ENCODE measurements at regions not wholly inside any gene's neighbourhood (a gene's known extent, or its start where the extent isn't known, plus 50 kb on each side); places are given as distances from the start of the nearest gene placed in this dataset.

DNA sequence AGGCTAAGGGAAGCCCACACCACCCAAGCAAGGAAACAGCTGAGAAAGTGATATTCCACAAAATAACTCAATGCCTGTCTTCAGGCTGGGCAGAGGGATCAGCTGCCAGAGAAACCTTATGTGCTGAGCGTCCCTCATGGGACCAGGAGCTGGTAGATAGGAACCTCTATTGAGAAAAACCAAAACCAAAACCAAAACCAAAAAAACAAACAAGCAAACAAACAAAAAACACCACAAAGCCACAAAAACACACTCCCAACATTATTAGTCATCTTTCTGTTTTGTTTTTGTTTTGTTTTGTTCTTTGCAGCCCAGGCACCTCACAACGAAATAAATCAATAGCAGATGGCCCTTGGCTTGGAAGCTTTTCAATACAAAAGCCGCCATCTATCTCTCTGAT lies 760.8 kb upstream of the CELF2 start:
- ATAC-seq, result no peak
- no peak for TF ChIP-seq ZNF565 (CRISPR knock-in tag; conservative IDR thresholded peaks at IDR 0.05; ENCODE audit: low read depth)
- TF ChIP-seq, protein P1, sequence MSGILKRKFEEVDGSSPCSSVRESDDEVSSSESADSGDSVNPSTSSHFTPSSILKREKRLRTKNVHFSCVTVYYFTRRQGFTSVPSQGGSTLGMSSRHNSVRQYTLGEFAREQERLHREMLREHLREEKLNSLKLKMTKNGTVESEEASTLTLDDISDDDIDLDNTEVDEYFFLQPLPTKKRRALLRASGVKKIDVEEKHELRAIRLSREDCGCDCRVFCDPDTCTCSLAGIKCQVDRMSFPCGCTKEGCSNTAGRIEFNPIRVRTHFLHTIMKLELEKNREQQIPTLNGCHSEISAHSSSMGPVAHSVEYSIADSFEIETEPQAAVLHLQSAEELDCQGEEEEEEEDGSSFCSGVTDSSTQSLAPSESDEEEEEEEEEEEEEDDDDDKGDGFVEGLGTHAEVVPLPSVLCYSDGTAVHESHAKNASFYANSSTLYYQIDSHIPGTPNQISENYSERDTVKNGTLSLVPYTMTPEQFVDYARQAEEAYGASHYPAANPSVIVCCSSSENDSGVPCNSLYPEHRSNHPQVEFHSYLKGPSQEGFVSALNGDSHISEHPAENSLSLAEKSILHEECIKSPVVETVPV (CRISPR knock-in tag; IDR thresholded peaks at IDR 0.05), result no peak
- TF ChIP-seq OSR1 (CRISPR knock-in tag; IDR thresholded peaks at IDR 0.05), result no peak
- TF ChIP-seq SNAI2 (CRISPR knock-in tag; IDR thresholded peaks at IDR 0.05), result no peak
- TF ChIP-seq RARB (CRISPR knock-in tag; IDR thresholded peaks at IDR 0.05), result no peak
- no peak for TF ChIP-seq ZFP3 (CRISPR knock-in tag; IDR thresholded peaks at IDR 0.05)
- no peak for TF ChIP-seq ESRRG (CRISPR knock-in tag; IDR thresholded peaks at IDR 0.05)
- no peak for TF ChIP-seq ZC3H10 (CRISPR knock-in tag; IDR thresholded peaks at IDR 0.05)
- TF ChIP-seq BACH2 (CRISPR knock-in tag; IDR thresholded peaks at IDR 0.05; ENCODE audit: borderline replicate concordance), result no peak
- TF ChIP-seq ZNF8 (CRISPR knock-in tag; IDR thresholded peaks at IDR 0.05), result no peak
- TF ChIP-seq TCF4 (CRISPR knock-in tag; IDR thresholded peaks at IDR 0.05; ENCODE audit: borderline replicate concordance), result no peak

DNA sequence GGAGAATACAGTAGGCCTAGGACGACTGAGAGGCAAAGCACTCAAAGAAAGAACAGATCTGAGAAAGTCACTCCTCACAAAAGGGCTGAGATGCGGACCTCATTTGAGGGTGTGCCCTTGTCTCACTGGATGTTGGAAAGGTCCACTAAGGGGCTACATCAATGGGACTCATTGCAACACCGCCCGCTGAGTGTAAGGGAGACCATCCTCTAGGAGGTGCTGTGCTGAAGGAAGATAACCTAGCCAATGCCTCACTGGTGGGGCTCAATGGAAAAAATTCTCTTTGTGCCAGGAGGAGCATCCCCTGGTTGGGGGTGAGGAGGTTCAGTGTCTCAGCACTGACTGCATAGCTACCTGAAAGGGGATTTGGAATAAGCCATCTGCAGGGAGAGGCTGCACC lies 758.7 kb upstream of the CELF2 start:
- no peak for ATAC-seq
- no peak for TF ChIP-seq RARB (CRISPR knock-in tag; IDR thresholded peaks at IDR 0.05)

DNA sequence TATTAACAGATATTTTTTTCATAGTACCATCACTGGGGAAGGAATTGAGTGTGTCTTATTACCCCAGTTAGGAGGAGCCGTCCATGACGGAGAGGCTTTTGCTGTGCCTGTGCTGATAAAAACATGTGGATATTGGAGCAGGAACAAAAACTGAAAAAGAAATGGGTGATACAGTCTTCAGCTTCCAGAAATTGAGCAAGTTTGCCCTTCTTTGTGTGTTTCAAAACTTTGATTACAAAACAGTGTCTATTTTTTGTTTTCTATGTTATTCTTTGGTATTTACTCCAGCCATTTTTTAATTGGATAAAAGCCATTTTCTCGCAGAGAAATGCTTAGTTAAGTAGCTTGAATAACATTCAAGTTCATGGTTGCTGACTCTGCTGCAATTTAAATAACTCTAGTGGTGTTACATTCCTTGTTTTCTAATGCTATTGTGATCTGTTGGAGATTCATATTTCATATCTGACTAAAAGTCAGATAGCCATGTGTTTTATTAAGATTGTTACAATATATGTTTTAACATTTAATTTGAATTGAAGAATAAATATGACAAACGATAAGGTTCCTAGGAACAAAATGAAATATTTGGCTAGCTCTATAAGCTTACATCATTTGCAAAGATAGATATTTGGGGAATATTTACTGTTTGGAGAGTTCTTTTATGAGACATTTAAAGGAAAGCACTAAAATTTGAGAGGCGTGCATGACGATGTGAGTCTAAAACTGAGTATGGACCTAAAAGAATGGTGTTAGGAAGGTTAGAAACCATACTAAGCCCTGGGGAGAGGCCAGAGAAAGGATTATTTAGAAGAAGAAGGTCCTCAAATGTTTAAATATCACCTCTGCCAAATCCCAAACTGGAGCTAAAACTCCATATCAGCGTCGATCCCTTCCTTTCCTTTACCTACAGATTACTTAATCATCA lies 747.3 kb upstream of the CELF2 start:
- no peak for ATAC-seq
- TF ChIP-seq, protein P2, sequence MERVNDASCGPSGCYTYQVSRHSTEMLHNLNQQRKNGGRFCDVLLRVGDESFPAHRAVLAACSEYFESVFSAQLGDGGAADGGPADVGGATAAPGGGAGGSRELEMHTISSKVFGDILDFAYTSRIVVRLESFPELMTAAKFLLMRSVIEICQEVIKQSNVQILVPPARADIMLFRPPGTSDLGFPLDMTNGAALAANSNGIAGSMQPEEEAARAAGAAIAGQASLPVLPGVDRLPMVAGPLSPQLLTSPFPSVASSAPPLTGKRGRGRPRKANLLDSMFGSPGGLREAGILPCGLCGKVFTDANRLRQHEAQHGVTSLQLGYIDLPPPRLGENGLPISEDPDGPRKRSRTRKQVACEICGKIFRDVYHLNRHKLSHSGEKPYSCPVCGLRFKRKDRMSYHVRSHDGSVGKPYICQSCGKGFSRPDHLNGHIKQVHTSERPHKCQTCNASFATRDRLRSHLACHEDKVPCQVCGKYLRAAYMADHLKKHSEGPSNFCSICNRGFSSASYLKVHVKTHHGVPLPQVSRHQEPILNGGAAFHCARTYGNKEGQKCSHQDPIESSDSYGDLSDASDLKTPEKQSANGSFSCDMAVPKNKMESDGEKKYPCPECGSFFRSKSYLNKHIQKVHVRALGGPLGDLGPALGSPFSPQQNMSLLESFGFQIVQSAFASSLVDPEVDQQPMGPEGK (CRISPR knock-in tag; IDR thresholded peaks at IDR 0.05; ENCODE audit: borderline replicate concordance), result no peak

DNA sequence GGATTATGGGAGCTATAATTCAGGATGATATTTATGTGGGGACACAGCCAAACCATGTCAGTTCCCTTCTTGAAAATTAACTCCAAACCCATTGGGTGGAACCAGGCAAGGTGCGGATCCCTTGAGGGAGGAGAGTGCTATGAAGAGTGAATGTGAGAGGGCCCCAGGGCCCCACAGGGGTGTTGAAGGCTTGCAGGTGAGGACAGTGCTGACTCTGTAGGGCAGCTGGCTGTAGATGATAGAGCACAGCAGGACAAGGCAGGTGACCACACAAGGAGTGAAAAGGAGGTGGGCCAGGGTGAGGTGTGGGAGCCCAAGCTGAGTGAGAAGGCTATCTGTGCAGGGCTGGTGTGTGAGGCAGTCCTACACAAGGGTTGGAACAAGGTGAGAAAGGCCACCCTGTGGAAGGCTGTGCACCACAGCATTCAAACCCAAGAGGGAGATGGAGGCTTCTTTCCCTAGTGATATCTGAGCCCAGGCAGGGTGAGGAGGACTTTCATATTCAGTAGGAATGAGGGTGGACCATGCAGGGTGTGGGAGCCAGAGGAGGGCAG lies 746.0 kb upstream of the CELF2 start:
- TF ChIP-seq OSR1 (CRISPR knock-in tag; IDR thresholded peaks at IDR 0.05) (no peak), ZNF70 (CRISPR knock-in tag; IDR thresholded peaks at IDR 0.05) (no peak), ESRRG (CRISPR knock-in tag; IDR thresholded peaks at IDR 0.05) (no peak), ZC3H10 (CRISPR knock-in tag; IDR thresholded peaks at IDR 0.05) (no peak), ISL1 (CRISPR knock-in tag; IDR thresholded peaks at IDR 0.05) (no peak), ZFP30 (CRISPR knock-in tag; IDR thresholded peaks at IDR 0.05) (no peak), ZNF565 (CRISPR knock-in tag; conservative IDR thresholded peaks at IDR 0.05; ENCODE audit: low read depth) (no peak), ARNTL (CRISPR knock-in tag; IDR thresholded peaks at IDR 0.05; ENCODE audit: borderline replicate concordance, low read depth) (no peak), RARB (CRISPR knock-in tag; IDR thresholded peaks at IDR 0.05) (no peak), TCF4 (CRISPR knock-in tag; IDR thresholded peaks at IDR 0.05; ENCODE audit: borderline replicate concordance) (no peak), TOX (CRISPR knock-in tag; IDR thresholded peaks at IDR 0.05; ENCODE audit: borderline replicate concordance) (no peak), ZFP3 (CRISPR knock-in tag; IDR thresholded peaks at IDR 0.05) (no peak), PPARA (CRISPR knock-in tag; IDR thresholded peaks at IDR 0.05; ENCODE audit: borderline replicate concordance) (no peak), GLIS3 (CRISPR knock-in tag; IDR thresholded peaks at IDR 0.05) (no peak), SNAI2 (CRISPR knock-in tag; IDR thresholded peaks at IDR 0.05) (no peak)
- TF ChIP-seq, protein P1 (CRISPR knock-in tag; IDR thresholded peaks at IDR 0.05), result no peak
- TF ChIP-seq, protein P3, sequence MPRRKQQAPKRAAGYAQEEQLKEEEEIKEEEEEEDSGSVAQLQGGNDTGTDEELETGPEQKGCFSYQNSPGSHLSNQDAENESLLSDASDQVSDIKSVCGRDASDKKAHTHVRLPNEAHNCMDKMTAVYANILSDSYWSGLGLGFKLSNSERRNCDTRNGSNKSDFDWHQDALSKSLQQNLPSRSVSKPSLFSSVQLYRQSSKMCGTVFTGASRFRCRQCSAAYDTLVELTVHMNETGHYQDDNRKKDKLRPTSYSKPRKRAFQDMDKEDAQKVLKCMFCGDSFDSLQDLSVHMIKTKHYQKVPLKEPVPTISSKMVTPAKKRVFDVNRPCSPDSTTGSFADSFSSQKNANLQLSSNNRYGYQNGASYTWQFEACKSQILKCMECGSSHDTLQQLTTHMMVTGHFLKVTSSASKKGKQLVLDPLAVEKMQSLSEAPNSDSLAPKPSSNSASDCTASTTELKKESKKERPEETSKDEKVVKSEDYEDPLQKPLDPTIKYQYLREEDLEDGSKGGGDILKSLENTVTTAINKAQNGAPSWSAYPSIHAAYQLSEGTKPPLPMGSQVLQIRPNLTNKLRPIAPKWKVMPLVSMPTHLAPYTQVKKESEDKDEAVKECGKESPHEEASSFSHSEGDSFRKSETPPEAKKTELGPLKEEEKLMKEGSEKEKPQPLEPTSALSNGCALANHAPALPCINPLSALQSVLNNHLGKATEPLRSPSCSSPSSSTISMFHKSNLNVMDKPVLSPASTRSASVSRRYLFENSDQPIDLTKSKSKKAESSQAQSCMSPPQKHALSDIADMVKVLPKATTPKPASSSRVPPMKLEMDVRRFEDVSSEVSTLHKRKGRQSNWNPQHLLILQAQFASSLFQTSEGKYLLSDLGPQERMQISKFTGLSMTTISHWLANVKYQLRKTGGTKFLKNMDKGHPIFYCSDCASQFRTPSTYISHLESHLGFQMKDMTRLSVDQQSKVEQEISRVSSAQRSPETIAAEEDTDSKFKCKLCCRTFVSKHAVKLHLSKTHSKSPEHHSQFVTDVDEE (CRISPR knock-in tag; IDR thresholded peaks at IDR 0.05), result no peak
- TF ChIP-seq, protein P4, sequence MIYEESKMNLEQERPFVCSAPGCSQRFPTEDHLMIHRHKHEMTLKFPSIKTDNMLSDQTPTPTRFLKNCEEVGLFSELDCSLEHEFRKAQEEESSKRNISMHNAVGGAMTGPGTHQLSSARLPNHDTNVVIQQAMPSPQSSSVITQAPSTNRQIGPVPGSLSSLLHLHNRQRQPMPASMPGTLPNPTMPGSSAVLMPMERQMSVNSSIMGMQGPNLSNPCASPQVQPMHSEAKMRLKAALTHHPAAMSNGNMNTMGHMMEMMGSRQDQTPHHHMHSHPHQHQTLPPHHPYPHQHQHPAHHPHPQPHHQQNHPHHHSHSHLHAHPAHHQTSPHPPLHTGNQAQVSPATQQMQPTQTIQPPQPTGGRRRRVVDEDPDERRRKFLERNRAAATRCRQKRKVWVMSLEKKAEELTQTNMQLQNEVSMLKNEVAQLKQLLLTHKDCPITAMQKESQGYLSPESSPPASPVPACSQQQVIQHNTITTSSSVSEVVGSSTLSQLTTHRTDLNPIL (CRISPR knock-in tag; IDR thresholded peaks at IDR 0.05; ENCODE audit: low read depth), result no peak
- no peak for ATAC-seq
